K562 (cell line): ENCODE measurements at regions not wholly inside any gene's neighbourhood (a gene's known extent, or its start where the extent isn't known, plus 50 kb on each side); places are given as distances from the start of the nearest gene placed in this dataset.

ENCODE experiments used
- FOXM1 ChIP-seq, 2 experiments: fragments of 450-650 bp in 1 of 2; sonication (generic) in 1 of 2; formaldehyde crosslinking in 1 of 2; IDR thresholded peaks; 2 replicates each; pipeline versions ENCODE4 v1.6.1 to v1.9.0; 2017 to 2022; ENCODE audit warnings: low read depth in 2 of 2, mild to moderate bottlenecking in 2 of 2, missing genetic modification reagents in 1 of 2, moderate library complexity in 1 of 2
- HMG20B ChIP-seq: fragments of 250-450 bp; sonication (Bioruptor Pico); IDR thresholded peaks from 2 replicates; pipeline ENCODE4 v1.5.0; 2021; ENCODE audit warnings: mild to moderate bottlenecking
- RNF2 ChIP-seq: sonication (generic); IDR thresholded peaks from 2 replicates; pipeline ENCODE4 v1.6.1; 2016
- TF ChIP-seq, protein P1 (sequence below), 3 experiments: IDR thresholded peaks in 2 of 3; conservative IDR thresholded peaks in 1 of 3; 2 replicates each; pipeline ENCODE4 v1.5.1; 2011 to 2012; ENCODE audit warnings: low read length in 3 of 3, mild to moderate bottlenecking in 3 of 3, control low read depth in 2 of 3, improper control_type of control experiment in 1 of 3, inconsistent platforms in 1 of 3, low read depth in 1 of 3, mixed read lengths in 1 of 3, moderate library complexity in 1 of 3; ENCODE audit not compliant: insufficient read depth in 2 of 3

DNA sequence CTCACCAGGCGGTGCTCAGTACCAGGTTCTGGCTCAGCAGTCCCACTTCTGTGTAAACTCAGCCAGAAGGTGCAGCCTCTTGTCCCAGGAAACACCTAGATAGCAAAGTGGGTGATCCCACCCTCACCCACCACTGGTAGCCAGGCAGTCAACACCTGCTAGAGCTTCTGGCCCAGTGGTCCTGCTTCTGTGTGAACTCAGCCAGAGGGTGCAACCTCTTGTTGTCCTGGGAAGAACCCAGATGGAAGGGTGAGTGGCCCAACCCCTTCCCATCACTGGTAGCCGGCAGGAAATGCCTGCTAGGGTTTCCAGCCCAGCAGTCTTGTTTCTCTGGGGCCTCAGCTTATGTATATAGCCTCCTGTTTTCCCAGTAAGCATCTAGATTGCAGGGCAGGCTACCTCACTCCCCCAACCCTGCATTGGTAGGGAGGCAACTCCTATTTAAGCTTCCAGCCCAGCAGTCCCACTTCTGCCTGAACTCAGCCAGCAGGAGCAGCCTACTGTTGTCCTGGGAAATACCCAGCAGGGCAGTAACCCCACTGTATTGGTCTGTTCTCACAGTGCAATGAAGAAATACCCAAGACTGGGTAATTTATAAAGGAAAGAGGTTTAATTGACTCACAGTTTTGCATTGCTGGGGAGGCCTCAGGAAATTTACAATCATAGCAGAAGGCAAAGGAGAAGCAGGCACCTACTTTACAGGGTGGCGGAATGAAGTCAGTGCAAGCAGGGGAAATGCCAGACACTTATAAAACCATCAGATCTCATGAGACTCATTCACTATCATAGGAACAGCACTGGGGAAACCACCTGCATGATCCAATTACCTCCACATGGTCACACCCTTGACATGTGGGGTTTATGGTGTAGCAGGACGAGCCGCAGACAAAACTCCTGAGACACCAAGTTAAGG lies 110.6 kb downstream of the DTWD1 start:
- TF ChIP-seq, protein P1, sequence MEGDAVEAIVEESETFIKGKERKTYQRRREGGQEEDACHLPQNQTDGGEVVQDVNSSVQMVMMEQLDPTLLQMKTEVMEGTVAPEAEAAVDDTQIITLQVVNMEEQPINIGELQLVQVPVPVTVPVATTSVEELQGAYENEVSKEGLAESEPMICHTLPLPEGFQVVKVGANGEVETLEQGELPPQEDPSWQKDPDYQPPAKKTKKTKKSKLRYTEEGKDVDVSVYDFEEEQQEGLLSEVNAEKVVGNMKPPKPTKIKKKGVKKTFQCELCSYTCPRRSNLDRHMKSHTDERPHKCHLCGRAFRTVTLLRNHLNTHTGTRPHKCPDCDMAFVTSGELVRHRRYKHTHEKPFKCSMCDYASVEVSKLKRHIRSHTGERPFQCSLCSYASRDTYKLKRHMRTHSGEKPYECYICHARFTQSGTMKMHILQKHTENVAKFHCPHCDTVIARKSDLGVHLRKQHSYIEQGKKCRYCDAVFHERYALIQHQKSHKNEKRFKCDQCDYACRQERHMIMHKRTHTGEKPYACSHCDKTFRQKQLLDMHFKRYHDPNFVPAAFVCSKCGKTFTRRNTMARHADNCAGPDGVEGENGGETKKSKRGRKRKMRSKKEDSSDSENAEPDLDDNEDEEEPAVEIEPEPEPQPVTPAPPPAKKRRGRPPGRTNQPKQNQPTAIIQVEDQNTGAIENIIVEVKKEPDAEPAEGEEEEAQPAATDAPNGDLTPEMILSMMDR (IDR thresholded peaks at IDR 0.05 in 2 of 3, conservative IDR thresholded peaks at IDR 0.05 in 1 of 3; ENCODE audit: insufficient read depth in 2 of 3, low read depth in 1 of 3, low read length in 3 of 3): no peak
- TF ChIP-seq HMG20B (CRISPR knock-in tag) (no peak), FOXM1 (IDR thresholded peaks at IDR 0.05; ENCODE audit: low read depth) (no peak), FOXM1 (CRISPR knock-in tag; IDR thresholded peaks at IDR 0.05; ENCODE audit: low read depth) (no peak), RNF2 (no peak)
